Mucosa of descending colon (tissue), 3 donors: ENCODE measurements at regions not wholly inside any gene's neighbourhood (a gene's known extent, or its start where the extent isn't known, plus 50 kb on each side); places are given as distances from the start of the nearest gene placed in this dataset.

Experiments used
- ATAC-seq: fragments of 200-7000 bp; cut with Tn5 transposase; one replicate; pipeline ENCODE4 v1.9.1; 2020; ENCODE audit warnings: mild to moderate bottlenecking, moderate library complexity
- DNase-seq, 3 donors: peaks; one replicate each; pipeline ENCODE4 v3.0.0-alpha.2; 2020
- H3K36me3 ChIP-seq: fragments of 200-600 bp; one replicate; pipeline ENCODE4 v1.8.0; 2021; ENCODE audit warnings: low read depth, mild to moderate bottlenecking
- H3K4me1 ChIP-seq: fragments of 200-600 bp; one replicate; pipeline ENCODE4 v1.8.0; 2021; ENCODE audit warnings: low read depth, mild to moderate bottlenecking
- H3K4me3 ChIP-seq: fragments of 200-600 bp; one replicate; pipeline ENCODE4 v1.8.0; 2021; ENCODE audit warnings: mild to moderate bottlenecking
- H3K9me3 ChIP-seq: fragments of 200-600 bp; one replicate; pipeline ENCODE4 v1.8.0; 2021; ENCODE audit warnings: mild to moderate bottlenecking
- intact Hi-C, 2 donors: fragments of 100-400 bp; cut with DNase I in 1 of 2; cut with micrococcal nuclease in 1 of 2; formaldehyde crosslinking; loops; one replicate each; pipeline versions ENCODE4 v1.11.0 to v1.11.1; 2022; cut with DNase I, micrococcal nuclease
- TF ChIP-seq, protein P1 (sequence below): fragments of 200-600 bp; IDR thresholded peaks from one replicate; pipeline ENCODE4 v1.8.0; 2022; ENCODE audit warnings: antibody characterized with exemption, mild to moderate bottlenecking
- donor health status: DM: no; HTN: no; CAD: no; lungs with moderate emphysema.
- donor health status: DM: no; HTN: no; CAD: no.
- donor health status: DM: no; HTN: yes; CAD: no.

GRCh38 chr6:4638641-4639040 lies 137.6 kb upstream of the CDYL start:
- no peak overlapping the region for H3K4me3 ChIP-seq
- DNase-seq, result no peak
- intact Hi-C loops, result no loop called here
- no peaks in the 10 kb centered on the region for H3K4me1 ChIP-seq
- H3K9me3 ChIP-seq, result no peaks in the 10 kb centered on the region
- no peaks in the 10 kb centered on the region for H3K36me3 ChIP-seq
- TF ChIP-seq, protein P1, sequence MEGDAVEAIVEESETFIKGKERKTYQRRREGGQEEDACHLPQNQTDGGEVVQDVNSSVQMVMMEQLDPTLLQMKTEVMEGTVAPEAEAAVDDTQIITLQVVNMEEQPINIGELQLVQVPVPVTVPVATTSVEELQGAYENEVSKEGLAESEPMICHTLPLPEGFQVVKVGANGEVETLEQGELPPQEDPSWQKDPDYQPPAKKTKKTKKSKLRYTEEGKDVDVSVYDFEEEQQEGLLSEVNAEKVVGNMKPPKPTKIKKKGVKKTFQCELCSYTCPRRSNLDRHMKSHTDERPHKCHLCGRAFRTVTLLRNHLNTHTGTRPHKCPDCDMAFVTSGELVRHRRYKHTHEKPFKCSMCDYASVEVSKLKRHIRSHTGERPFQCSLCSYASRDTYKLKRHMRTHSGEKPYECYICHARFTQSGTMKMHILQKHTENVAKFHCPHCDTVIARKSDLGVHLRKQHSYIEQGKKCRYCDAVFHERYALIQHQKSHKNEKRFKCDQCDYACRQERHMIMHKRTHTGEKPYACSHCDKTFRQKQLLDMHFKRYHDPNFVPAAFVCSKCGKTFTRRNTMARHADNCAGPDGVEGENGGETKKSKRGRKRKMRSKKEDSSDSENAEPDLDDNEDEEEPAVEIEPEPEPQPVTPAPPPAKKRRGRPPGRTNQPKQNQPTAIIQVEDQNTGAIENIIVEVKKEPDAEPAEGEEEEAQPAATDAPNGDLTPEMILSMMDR, result no peak
- ATAC-seq, result no peak

DNA sequence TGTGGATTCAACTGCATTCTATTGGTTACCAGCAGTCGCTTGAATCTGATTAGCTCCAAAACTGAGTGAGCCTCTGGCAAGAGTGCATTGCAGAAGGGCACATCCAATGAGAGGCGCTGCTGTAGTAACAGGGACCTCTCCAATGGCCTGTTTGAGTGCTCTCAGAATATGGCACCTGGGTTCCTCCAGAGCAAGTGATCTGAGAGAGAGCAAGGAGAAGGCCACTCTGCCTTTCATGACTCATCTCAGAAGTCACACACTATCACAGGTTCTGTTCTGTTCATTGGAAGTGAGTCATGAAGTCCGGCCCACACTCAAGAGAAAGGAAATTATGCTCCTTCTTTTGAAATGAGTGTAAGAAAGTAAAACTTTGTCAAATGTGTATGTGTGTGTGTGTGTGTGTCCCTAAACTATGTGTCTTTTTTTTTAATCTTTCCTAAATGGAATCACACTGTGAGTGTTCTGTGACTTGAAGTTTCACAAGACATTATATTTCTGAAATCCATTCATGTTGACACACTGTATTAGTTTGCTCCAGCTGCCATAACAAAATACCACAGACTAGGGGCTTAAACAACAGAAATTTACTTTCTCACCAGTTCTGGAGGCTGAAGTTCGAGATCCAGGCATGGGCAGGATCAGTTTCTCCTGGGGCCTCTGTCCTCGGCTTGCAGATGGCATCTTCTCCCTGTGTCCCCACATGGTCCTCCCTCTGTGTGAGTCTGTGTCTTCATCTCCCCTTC lies 138.3 kb upstream of the CDYL start:
- TF ChIP-seq, protein P1, result no peak
- Histone ChIP-seq H3K4me3 (no peak overlapping the region), H3K4me1 (no peaks in the 10 kb centered on the region), H3K36me3 (no peaks in the 10 kb centered on the region), H3K9me3 (no peaks in the 10 kb centered on the region)
- DNase-seq, result no peak
- intact Hi-C loops, result no loop called here
- ATAC-seq, result peak; percentile 78

DNA sequence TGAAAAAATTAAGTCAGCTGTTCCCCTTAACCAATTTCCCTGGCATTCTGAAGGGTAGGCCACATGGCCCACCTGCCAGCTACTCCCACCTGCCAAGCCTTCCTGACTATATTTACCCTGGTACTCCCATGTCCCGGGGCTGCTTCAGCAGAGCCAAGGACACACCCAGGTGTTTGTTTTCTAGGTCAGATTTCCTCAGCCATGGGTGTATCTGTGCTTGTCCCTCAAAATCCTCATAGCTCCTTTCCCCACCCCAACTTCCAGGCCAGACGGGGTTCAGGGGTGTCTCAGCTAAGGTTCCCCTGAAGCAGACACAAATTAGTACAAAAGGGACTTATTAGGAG lies 139.4 kb upstream of the CDYL start:
- H3K4me3 ChIP-seq, result no peak overlapping the region
- no peaks in the 10 kb centered on the region for H3K36me3 ChIP-seq
- no peaks in the 10 kb centered on the region for H3K9me3 ChIP-seq
- TF ChIP-seq, protein P1, result no peak
- DNase-seq (no peak), ATAC-seq (no peak)
- no peaks in the 10 kb centered on the region for H3K4me1 ChIP-seq
- intact Hi-C loops, result no loop called here

GRCh38 chr6:4636191-4636880 lies 139.9 kb upstream of the CDYL start:
- Histone ChIP-seq H3K36me3 (no peaks in the 10 kb centered on the region), H3K4me3 (no peak overlapping the region), H3K4me1 (no peaks in the 10 kb centered on the region), H3K9me3 (no peaks in the 10 kb centered on the region)
- ATAC-seq (no peak), DNase-seq (no peak)
- TF ChIP-seq, protein P1, result no peak
- intact Hi-C loops, result no loop called here

- no peak for DNase-seq
- intact Hi-C loops, result no loop called here
Measured at GRCh38 chr6:4635666-4636065, 140.5 kb upstream of the CDYL start.

More at GRCh38 chr6:4635666-4636065, 140.5 kb upstream of the CDYL start:
- no peaks in the 10 kb centered on the region for H3K36me3 ChIP-seq
- H3K4me1 ChIP-seq, result no peaks in the 10 kb centered on the region
- H3K4me3 ChIP-seq, result no peak overlapping the region
- ATAC-seq, result no peak
- TF ChIP-seq, protein P1, result no peak
- peaks cover 3% of the 10 kb centered on the region for H3K9me3 ChIP-seq
